ENCODE measurements at regions not wholly inside any gene's neighbourhood (a gene's known extent, or its start where the extent isn't known, plus 50 kb on each side); places are given as distances from the start of the nearest gene placed in this dataset.
"Not testable (repeated sequence)": the region's sequence is repeated elsewhere in the genome, so short reads cannot be mapped to it uniquely, and the experiment has no call there.

DNA sequence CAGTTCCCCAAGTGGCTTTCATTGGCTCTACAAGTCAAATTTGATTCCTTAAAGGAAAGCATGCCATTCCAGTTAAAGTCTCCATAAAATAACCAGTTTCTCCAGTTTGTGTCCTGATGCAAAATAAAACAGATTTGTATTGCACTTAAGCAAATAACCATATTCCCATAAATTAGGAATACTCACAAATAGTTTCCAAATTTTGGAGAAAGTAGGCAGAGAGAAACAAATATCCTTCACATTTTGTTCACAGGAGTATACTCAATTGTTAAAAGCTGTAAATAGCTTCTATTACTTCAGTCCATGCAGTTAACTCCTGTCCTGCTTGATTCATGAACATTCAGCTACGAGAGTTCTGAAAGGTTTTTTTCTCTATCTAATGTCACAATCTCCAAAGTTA, 281.4 kb upstream of the RGS17 start:
- DNase-seq (ENCODE audit: low read depth), result no peak

DNA sequence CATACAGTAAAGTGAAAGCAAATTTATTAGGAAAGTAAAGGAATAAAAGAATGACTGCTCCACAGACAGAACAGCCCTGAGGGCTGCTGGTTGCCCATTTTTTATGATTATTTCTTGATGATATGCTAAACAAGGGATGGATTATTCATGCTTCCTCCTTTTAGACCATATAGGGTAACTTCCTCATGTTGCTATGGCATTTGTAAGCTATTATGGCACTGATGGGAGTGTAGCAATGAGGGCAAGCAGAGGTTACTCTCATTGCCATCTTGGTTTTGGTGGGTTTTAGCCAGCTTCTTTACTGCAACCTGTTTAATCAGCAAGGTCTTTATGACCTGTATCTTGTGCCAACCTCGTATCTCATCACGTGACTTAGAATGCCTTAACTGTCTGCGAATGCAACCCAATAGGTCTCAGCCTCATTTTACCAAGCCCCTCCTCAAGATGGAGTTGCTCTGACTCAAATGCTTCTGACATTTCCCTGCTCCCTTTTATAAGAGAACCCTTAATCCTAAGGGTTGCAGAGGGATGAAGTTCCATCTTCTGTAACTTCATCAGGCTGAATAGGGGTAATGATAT, 280.1 kb upstream of the RGS17 start:
- DNase-seq (ENCODE audit: low read depth), result no peak

DNA sequence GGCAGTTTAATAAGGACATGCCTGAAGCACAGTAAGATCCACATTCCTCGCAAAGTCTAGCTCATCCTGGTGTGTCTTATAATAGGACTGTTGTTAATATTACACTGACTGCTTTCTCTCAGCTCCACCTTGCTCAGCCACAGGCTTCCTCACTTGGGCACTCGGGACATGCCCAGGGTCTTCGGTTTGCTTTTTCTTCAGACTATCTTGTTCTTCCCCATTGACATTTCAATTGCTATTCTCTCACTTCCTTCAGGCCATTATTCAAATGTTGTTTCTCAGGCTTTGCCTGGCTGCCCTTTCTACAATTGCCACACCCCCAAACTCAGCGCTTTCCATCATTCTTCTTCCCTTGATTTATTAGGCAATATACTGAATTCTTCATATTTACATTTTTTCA, 274.8 kb upstream of the RGS17 start:
- DNase-seq (ENCODE audit: low read depth), result no peak

DNA sequence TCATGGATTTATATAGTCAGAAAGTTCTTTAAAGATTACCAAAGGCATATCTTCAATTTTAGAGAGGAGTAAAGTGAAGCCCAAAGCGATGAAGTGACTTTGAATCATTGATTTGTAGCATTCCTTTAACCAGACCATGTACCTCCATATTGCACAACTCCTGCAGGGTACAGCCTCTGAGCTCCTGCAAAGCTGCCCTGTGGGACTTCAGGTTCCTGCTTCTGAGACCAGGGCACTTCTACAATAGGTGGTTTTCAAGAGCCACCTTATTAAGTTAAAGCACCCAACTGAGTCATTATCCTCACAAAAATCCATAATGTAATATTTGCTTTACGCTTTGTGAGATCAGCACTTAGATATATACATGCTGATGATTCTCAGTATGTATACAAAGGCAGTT, 270.7 kb upstream of the RGS17 start:
- no peak for DNase-seq (ENCODE audit: low read depth)

DNA sequence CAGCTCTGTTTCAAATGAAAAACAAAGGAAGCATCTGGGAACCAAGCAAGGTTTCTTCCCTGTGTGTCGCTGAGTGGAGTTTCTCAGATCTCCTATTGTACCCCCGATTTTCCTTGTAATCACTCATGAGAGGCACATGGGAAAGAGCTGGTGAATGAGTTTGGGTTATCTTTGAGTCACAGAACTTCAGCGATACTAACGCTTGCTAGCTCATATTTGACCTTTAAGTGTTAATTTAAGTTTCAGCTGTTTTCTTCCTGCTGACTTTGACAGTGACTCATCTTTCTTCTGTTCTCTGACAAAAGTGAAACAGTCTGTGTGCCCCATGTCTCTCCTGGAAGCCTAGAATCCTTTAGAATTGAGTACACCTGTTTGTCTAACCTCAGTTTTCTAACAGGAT, 261.1 kb upstream of the RGS17 start:
- no peak for DNase-seq (ENCODE audit: low read depth)

DNA sequence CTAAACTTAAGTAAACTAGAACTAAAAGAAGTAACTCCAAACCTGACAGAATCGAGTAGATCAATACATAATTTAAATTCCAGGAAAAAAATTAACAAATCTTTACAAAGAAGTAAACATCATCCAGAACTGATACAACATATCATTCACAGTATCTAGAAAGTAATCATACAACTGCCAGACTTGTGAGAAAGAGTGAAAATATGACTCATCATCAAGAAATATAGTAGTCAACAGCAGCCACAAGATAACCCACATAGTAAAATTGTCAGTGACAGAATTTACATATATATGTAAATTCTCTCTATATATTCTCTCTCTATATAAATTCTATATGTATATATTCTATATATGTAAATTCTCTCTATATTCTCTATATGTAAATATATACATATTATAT, 242.8 kb upstream of the RGS17 start:
- no peak for DNase-seq (ENCODE audit: low read depth)

DNA sequence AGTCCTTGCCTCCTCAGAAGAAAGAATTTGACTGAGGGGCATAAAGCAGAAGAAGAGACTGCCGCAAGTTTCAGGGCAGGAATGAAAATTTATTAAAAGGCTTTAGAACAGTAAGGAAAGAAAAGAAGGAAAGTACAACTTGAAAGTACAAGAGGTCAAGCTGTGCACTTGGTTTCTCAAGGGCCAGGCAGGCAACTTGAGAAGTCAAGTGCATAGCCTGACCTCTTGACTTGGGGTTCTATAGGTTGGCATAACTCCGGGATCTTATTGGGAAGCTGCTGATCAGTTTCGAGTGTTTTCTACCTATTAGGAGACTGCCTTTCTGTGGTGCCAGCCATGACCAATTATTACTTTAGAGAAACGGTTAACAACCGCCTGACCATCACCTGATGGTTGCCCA, 237.0 kb upstream of the RGS17 start:
- DNase-seq (ENCODE audit: low read depth), result no peak

DNA sequence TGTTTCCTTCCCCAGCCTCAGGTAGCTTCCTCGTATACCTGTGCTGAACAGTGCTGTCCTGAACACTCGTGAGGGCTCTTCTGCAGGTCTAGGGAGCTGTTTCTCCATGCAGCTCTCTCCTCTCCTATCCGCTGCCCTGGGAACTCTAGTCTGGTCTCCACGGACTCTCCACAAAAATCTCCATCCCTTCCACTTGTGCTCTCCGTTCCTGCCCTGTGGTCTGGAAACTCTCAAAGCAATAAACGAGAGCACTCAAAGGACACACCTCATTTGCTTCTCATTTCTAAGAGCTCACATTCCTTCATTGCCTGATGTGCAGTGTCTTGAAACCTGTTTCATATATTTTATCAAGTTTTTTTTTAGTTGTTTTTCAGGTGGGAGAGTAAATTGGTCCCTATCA, 235.9 kb upstream of the RGS17 start:
- DNase-seq (ENCODE audit: low read depth), result no peak

DNA sequence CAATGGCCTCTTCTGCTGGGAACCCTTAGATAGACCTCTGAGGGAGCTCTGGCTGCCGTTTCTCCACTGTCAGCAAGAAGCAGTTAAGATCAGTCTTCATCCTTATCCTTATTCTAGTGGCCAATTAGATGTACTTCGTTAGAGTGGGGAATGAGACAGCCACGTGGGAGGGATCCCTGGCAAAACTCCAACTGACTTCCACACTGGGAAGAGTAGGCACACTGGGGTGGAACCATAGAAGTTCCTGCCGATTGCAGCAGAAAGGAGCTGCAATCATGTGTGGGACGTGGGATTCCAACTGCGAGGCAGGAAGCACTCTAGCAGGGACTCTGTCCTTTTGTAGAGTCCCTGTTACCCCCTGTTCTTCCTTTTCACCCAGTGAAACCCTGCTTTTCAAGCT, 226.3 kb upstream of the RGS17 start:
- no peak for DNase-seq (ENCODE audit: low read depth)

DNA sequence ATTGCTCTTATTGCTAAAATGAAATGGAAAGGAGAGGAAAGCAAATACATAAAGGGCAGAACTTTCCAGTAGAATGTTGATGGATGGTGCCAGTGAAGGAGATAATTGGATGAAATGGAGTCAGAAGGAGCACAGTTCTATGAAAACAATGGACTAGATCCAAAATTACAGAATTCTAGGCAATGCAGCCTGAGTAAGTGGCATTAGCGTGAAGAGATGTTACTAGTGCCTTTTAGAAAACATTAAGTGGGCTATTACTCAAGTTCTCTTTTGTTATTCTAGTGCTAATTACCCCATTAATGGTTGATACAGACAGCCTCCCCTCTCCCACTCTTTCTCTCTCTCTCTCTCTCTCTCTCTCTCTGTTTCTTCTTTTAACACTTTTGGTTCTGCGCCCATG, 209.5 kb upstream of the RGS17 start:
- no peak for DNase-seq (ENCODE audit: low read depth)

DNA sequence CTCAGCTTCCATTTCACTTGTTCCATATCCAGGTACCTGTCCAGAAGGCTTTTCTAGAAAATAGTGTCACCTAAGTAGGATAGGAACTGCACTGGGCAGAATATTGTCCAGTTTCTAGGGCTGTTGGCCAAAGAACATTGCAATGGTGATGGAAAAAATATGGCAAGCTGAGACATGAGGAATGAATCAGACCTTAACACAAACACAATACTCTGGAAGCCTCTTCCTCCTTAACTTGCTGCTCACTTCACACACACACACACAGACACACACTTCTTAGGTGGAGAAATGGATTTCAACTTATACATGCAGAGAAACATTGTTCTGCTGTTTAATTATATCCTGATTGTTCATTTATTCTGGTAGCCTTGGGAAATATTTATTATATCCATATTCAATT, 203.0 kb upstream of the RGS17 start:
- DNase-seq (ENCODE audit: low read depth), result no peak

DNA sequence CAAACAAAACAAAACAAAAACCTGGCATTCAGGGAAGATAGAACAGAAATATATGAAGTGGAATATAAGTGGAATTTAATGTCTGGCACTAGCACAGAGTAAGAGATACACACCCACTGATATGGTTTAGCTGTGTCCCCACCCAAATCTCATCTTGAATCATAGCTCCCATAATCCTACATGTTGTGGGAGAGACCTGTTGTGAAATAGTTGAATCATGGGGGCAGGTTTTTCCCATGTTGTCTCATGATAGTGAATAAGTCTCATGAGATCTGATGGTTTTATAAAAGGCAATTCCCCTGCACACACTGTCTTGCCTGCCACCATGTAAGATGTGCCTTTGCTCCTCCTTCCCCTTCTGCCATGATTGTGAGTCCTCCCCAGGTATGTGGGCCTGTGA, 200.1 kb upstream of the RGS17 start:
- not testable (repeated sequence) for DNase-seq (ENCODE audit: low read depth)

DNA sequence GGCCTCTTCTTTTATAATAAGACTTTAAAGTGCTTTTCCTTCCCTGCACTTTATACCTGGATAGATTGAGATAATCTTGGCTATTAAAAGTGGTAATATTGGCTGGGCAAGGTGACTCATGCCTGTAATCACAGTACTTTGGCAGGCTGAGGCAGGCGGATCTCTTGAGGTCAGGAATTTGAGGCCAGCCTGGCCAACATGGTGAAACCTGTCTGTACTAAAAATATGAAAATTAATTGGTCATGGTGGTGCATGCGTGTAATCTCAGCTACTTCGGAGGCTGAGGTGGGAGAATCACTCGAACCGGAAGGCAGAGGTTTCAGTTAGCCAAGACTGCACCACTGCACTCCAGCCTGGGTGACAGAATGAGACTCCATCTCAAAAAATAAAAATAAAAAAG, 197.1 kb upstream of the RGS17 start:
- DNase-seq (ENCODE audit: low read depth), result no peak

DNA sequence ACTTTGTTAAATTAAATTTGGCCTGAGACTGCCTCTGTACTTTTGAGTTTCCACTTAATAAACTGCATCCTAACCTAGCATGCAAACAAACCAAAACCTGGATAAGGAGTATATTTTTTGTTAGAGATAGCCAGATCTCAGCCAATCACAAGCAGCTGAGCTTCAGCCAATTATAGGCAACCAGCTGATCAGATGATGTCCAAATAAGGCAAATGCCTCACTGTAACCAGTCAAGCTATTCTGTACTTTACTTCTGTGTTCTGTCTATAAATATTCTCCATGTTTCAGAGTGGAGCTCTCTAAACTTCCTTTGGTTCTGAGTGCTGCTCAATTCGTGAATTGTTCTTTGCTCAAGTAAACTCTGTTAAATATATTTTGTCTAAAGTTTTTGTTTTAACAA, 194.6 kb upstream of the RGS17 start:
- no peak for DNase-seq (ENCODE audit: low read depth)

DNA sequence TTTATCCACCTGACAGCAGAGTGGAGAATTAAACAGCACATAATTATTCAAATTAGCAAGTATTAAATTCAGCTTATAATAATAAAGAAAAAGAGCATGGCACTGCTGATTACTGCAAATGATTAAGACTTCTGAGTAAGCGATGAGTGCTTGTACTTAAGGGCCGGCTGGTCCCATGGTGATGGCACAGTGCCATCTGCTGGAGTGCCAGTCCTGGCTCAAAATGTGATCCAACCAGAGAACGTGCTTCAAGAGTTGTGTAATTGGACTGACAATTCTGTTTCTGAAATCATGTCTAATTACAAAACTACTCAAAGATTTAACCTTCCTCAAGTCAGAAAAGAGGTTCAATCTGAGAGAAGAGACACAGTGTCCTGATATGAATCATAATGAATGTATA, 181.6 kb upstream of the RGS17 start:
- DNase-seq (ENCODE audit: low read depth), result peak; percentile 52

DNA sequence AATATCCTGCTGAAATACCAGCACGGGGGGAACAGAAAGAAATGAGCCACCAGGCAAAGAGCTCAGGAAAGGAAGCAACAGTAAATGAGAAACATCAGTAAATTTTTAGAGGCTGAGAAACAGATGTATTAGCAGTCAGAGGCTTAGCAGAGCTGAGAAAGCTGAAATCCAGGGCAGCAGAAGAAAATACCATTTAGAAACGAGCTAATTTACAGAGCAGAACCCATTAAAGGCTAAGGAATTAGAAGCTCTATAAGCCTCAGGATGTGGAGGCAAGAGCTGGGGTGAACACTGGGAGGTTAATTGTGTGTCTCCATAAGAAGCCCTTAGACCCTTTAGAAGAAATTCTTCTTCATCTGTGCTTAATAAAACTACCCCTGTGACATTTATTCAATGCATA, 178.6 kb upstream of the RGS17 start:
- DNase-seq (ENCODE audit: low read depth), result no peak

DNA sequence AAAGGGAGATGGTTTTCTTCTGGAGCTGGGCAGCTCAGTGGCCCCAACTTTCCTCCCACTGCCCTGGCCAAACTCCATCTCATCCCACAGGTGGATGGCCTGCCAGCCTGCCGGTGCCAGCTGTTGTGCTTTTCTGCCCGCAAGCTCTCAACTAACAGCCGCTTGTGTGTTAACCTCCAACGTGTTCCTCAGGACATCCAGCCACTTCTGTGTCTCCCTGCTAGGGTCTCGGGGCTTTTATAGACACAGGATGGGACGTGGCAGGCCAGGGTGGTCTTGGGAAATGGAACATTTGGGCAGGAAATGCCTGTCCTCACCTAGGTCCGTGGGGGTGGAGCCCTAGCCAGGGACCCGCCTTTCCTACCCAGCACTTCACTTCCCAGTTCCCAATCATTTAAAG, 171.1 kb upstream of the RGS17 start:
- no peak for DNase-seq (ENCODE audit: low read depth)

DNA sequence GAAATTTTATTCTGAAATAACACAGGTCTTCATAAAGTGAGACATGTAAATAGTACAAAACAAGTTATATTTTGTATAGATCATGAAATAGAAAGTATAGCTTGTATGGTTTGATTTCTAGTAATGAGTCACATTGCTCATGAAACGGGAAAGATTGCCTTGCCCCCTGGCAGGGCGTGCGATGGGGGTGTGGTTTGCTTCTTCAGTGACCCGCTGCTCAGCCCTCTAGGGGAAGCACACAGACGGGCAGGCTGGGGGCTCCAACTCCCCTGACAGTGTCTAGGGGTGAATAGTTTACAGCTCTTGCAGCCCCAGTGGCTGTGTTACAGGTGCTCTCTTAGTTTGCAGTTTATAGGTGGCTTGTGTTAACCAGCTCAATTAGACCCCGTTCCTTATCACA, 170.5 kb upstream of the RGS17 start:
- DNase-seq (ENCODE audit: low read depth), result no peak

DNA sequence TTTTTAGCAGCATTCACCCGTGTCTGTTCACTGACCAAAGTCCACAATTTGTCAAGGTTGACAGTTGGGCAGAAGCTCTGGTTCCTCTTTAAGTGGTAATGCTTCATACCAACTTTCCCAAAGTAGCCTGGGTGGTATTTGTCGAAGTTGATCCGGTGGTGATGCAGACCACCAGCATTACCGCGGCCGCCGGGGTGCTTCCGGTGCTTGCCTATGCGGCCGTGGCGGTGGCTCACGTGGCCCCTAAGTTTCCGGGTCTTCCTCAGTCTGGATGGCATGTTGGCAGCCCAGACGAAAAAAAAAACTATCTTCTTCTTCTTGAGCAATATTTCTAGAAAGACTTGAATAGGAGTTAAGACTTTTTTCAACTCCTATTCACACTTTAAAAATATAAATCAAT, 151.4 kb upstream of the RGS17 start:
- not testable (repeated sequence) for DNase-seq (ENCODE audit: low read depth)

DNA sequence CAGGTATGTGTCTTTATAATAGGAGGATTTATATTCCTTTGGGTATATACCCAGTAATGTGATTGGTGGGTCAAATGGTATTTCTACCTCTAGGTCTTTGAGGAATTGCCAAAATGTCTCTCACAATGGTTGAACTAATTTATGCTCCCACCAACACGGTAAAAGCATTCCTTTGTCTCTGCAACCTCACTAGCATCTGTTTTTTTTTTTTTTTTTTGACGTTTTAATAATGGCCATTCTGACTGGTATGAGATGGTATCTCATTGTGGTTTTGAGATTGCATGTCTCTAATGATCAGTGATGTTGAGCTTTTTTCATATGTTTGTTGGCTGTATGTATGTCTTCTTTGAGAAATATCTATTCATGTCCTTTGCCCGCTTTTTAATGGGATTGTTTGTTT, 144.9 kb upstream of the RGS17 start:
- no peak for DNase-seq (ENCODE audit: low read depth)

DNA sequence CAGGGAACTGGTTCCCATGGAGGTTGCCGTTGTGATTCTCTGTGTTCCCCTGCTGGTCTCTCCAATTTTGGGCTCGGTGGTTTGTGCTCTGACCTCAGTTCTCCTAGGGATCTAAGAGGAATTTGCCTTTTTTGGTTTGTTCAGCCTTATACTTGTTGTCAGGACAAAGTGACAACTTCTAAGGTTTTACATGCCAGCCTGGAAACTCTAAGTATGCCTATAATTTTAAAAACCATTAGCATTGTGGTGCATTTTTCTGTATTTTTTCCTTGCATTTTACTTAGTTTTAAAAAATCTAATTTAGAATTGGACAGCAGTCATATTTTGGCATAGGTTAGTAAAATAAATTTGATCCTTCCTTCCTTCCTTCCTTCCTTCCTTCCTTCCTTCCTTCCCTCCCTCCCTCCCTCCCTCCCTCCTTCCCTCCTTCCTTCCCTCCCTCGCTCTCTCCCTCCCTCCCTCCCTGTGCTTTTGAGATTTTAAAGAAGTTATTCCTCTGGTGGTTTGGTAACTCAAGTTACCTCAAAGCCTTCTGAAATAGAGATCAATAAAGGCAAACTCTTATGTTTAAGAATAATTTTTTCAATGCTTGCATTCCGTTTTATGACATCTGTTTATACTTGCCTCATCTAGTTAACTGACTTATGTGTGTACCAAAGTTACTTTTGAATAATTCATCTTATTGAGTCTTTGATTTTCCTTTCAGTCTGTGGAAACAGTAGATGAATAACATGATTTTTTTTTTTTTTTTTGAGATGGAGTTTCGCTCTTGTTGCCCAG, 141.3 kb upstream of the RGS17 start:
- no peak for DNase-seq (ENCODE audit: low read depth)

DNA sequence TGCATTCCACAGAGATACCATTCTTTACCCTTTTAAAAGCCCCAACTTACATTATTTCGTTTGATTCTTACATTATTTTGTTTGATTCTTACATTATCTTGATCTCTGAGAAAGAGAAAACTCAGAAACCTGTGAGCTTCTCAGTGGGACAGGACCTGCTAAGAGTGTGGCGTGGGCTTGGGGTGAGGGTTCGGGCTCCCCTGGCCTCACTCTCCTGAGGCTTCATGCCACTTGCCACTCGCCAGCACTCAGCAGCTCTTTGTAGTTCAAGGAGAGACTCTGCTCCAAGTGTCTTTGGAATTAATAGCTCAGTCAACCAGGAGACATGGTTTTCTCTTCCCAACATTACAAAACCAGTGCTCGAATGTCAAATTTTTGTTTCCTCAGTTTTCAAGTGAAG, 132.4 kb upstream of the RGS17 start:
- no peak for DNase-seq (ENCODE audit: low read depth)

DNA sequence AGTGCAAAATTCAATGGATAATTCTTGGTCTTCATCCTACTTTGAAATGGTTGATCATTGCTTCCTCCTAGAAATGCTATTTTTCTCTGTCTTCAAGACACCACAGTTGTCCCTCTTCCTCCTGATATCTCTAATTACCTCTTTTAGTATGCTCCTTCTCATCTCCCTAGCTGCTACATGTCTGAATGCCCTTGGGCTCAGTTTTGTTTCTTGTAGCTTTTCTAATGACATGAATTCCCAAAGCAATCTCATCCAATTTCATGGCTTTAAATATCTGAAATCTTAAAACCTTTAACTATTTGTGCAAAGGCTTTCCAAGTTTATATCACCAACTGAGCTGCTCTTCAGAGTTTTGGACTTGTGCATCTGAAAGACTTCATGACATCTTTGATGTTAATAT, 120.2 kb upstream of the RGS17 start:
- DNase-seq (ENCODE audit: low read depth), result no peak

DNA sequence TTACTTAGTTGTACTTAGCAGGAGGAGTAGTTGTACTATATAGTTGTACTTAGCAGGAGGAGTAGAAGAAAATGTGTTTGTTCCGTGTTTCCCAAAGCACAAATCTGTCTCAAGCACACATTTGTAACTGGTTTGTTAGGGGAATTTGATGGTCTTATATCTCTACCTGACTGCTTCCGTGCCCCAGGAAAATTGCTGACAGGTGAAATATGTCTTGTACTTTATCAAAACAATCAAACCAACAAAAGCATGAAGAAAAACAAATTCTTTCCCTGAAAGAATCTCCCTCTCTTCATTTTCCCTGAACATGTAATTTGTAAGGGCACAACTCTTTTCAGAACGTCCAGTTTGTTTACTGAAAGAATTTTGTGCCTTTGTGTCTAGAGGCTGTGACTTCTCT, 106.6 kb upstream of the RGS17 start:
- DNase-seq (ENCODE audit: low read depth), result no peak

Data from CMK (cell line).